ENCODE measurements at regions not wholly inside any gene's neighbourhood (a gene's known extent, or its start where the extent isn't known, plus 50 kb on each side); places are given as distances from the start of the nearest gene placed in this dataset.

DNA sequence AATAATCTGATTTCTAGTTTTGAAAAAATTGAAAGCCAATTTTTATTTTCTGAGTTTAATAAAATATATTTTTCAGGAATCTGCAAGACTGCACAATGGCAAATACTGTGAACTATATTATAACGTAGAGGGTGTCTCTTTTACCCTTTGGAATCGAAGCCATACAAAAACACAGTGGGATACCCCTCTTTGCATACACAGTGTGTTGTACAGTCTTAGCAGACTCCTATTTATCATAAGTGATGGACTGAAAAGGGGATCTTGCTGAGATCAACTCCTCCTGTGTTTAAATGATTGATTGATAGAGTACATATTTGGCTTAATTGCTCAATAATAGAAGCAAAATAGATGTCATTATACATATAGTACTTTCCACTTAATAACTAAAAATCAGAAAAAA, 981.2 kb downstream of the NSUN3 start:
- Histone ChIP-seq H2AFZ (ENCODE audit: low read depth, low read length) (no peak overlapping the region), H3K36me3 (ENCODE audit: control insufficient read depth, insufficient read depth, low read length) (no peaks in the 10 kb centered on the region), H3K4me2 (ENCODE audit: insufficient read depth, low read length) (no peak overlapping the region), H3K27me3 (ENCODE audit: control insufficient read depth in 2 of 2, insufficient read depth in 2 of 2, low read length in 2 of 2) (no peaks in the 10 kb centered on the region), H3K4me1 (replicated peaks in 1 of 2; ENCODE audit: control insufficient read depth in 2 of 2, insufficient read depth in 2 of 2, low read length in 2 of 2) (no peaks in the 10 kb centered on the region), H4K20me1 (replicated peaks; ENCODE audit: control insufficient read depth, insufficient read depth, low read length) (no peaks in the 10 kb centered on the region), H3K27ac (ENCODE audit: extremely low read depth, low read depth, low read length) (no peak overlapping the region), H3K9ac (ENCODE audit: insufficient read depth in 1 of 2, low read depth in 2 of 2, low read length in 2 of 2) (no peak overlapping the region), H3K9me3 (replicated peaks; ENCODE audit: control insufficient read depth, insufficient read depth, low read depth, low read length) (no peaks in the 10 kb centered on the region), H3K4me3 (no peak overlapping the region), H3K9me1 (ENCODE audit: control insufficient read depth, insufficient read depth, low read length) (no peaks in the 10 kb centered on the region), H3K79me2 (ENCODE audit: control insufficient read depth, insufficient read depth, low read length) (no peaks in the 10 kb centered on the region)
- no peak for FAIRE-seq
- ATAC-seq: no peak
- no TSS peak for BruUV-seq (replicated peaks)
- intact Hi-C loops (cut with micrococcal nuclease) (no loop called here), in situ Hi-C loops (cut with MboI) (no loop called here)
- no peak for TF ChIP-seq LARP7 (IDR thresholded peaks at IDR 0.05)
- no peak for TF ChIP-seq MYBL2 (IDR thresholded peaks at IDR 0.05; ENCODE audit: low read depth)
- no peak for TF ChIP-seq MYBL2 (CRISPR knock-in tag; IDR thresholded peaks at IDR 0.05; ENCODE audit: borderline replicate concordance)
- TF ChIP-seq, protein P1, sequence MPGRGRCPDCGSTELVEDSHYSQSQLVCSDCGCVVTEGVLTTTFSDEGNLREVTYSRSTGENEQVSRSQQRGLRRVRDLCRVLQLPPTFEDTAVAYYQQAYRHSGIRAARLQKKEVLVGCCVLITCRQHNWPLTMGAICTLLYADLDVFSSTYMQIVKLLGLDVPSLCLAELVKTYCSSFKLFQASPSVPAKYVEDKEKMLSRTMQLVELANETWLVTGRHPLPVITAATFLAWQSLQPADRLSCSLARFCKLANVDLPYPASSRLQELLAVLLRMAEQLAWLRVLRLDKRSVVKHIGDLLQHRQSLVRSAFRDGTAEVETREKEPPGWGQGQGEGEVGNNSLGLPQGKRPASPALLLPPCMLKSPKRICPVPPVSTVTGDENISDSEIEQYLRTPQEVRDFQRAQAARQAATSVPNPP (IDR thresholded peaks at IDR 0.05; ENCODE audit: borderline replicate concordance, insufficient read depth, insufficient read length): no peak
- no peak for TF ChIP-seq BCL6 (CRISPR knock-in tag; IDR thresholded peaks at IDR 0.05)
- DNase-seq (ENCODE audit: extremely low read depth in 1 of 4, low spot score in 3 of 4): no peak
- CTCF ChIA-PET (ENCODE audit: low intra/inter-chr PET ratio): no interaction called here
- POLR2A ChIA-PET: no interaction called here
- WGBS (ENCODE audit: insufficient coverage, low coverage, missing lambda C conversion rate): 25% methylated on average over 1 of the region's 2 CpGs

DNA sequence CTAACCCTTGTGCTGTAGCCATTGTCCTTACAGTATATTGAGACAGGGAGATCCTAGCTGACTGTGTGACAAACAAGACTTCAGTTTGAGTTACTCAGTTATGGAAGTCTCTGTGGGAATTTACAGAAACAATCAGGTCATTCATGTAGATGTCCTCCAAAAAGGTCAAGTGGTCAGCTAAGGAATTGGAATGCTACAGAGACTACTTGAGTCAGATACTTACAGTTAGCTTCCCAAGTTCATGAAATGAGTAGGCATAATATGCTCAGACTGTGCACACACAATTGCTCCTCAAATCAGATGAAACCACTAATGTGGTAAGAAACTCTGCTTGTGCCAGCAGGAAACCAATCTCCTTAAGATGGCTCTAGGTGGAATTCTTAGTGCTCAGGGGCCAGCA, 985.7 kb downstream of the NSUN3 start:
- H3K4me3 ChIP-seq: no peak overlapping the region
- no peak for FAIRE-seq
- POLR2A ChIA-PET: no interaction called here
- H2AFZ ChIP-seq (ENCODE audit: low read depth, low read length): no peak overlapping the region
- H3K79me2 ChIP-seq (ENCODE audit: control insufficient read depth, insufficient read depth, low read length): no peaks in the 10 kb centered on the region
- no peaks in the 10 kb centered on the region for H3K27me3 ChIP-seq (ENCODE audit: control insufficient read depth in 2 of 2, insufficient read depth in 2 of 2, low read length in 2 of 2)
- no TSS peak for BruUV-seq (replicated peaks)
- H4K20me1 ChIP-seq (replicated peaks; ENCODE audit: control insufficient read depth, insufficient read depth, low read length): no peaks in the 10 kb centered on the region
- no peak for ATAC-seq
- no peaks in the 10 kb centered on the region for H3K36me3 ChIP-seq (ENCODE audit: control insufficient read depth, insufficient read depth, low read length)
- H3K4me1 ChIP-seq (replicated peaks in 1 of 2; ENCODE audit: control insufficient read depth in 2 of 2, insufficient read depth in 2 of 2, low read length in 2 of 2): no peaks in the 10 kb centered on the region
- no peaks in the 10 kb centered on the region for H3K9me3 ChIP-seq (replicated peaks; ENCODE audit: control insufficient read depth, insufficient read depth, low read depth, low read length)
- H3K9ac ChIP-seq (ENCODE audit: insufficient read depth in 1 of 2, low read depth in 2 of 2, low read length in 2 of 2): no peak overlapping the region
- no peaks in the 10 kb centered on the region for H3K9me1 ChIP-seq (ENCODE audit: control insufficient read depth, insufficient read depth, low read length)
- no peak overlapping the region for H3K27ac ChIP-seq (ENCODE audit: extremely low read depth, low read depth, low read length)
- DNase-seq (ENCODE audit: extremely low read depth in 1 of 4, low spot score in 3 of 4): no peak
- CTCF ChIA-PET (ENCODE audit: low intra/inter-chr PET ratio): no interaction called here
- no peak overlapping the region for H3K4me2 ChIP-seq (ENCODE audit: insufficient read depth, low read length)
- in situ Hi-C loops (cut with MboI): no loop called here
- intact Hi-C loops (cut with micrococcal nuclease): no loop called here
- TF ChIP-seq, protein P2, sequence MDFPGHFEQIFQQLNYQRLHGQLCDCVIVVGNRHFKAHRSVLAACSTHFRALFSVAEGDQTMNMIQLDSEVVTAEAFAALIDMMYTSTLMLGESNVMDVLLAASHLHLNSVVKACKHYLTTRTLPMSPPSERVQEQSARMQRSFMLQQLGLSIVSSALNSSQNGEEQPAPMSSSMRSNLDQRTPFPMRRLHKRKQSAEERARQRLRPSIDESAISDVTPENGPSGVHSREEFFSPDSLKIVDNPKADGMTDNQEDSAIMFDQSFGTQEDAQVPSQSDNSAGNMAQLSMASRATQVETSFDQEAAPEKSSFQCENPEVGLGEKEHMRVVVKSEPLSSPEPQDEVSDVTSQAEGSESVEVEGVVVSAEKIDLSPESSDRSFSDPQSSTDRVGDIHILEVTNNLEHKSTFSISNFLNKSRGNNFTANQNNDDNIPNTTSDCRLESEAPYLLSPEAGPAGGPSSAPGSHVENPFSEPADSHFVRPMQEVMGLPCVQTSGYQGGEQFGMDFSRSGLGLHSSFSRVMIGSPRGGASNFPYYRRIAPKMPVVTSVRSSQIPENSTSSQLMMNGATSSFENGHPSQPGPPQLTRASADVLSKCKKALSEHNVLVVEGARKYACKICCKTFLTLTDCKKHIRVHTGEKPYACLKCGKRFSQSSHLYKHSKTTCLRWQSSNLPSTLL (IDR thresholded peaks at IDR 0.05): no peak

All from K562 (cell line).